ENCODE measurements at regions not wholly inside any gene's neighbourhood (a gene's known extent, or its start where the extent isn't known, plus 50 kb on each side); places are given as distances from the start of the nearest gene placed in this dataset.

- Mint-ChIP-seq H3K4me3 (no peak overlapping the region), H3K27ac (no peak overlapping the region), H3K9me3 (ENCODE audit: insufficient read depth) (no peaks in the 10 kb centered on the region), H3K4me1 (no peaks in the 10 kb centered on the region), H3K27me3 (no peaks in the 10 kb centered on the region)
- ATAC-seq (ENCODE audit: low read depth): no peak
- Histone ChIP-seq H3K79me2 (ENCODE audit: control insufficient read depth, insufficient read depth, low read length) (no peaks in the 10 kb centered on the region), H3K27ac (ENCODE audit: low read length in 2 of 2) (no peak overlapping the region), H2AFZ (ENCODE audit: insufficient read depth, low read depth, low read length, poor library complexity, severe bottlenecking) (no peak overlapping the region), H3K4me3 (ENCODE audit: control extremely low read depth in 1 of 5, extremely low read depth in 1 of 5, insufficient read depth in 1 of 5, low read depth in 2 of 5, low read length in 4 of 5) (no peak overlapping the region), H3K27me3 (replicated peaks in 1 of 4; ENCODE audit: control extremely low read depth in 1 of 4, control insufficient read depth in 3 of 4, insufficient read depth in 4 of 4, low read length in 3 of 4) (no peaks in the 10 kb centered on the region), H3K36me3 (replicated peaks in 1 of 2; ENCODE audit: control extremely low read depth in 1 of 2, control insufficient read depth in 1 of 2, extremely low read depth in 1 of 2, insufficient read depth in 2 of 2, low read length in 1 of 2) (no peaks in the 10 kb centered on the region), H4K20me1 (ENCODE audit: control insufficient read depth, insufficient read depth, low read length, poor library complexity, severe bottlenecking) (no peaks in the 10 kb centered on the region), H3K4me1 (ENCODE audit: control insufficient read depth in 2 of 2, insufficient read depth in 2 of 2, low read length in 2 of 2) (no peaks in the 10 kb centered on the region), H3K9me3 (ENCODE audit: control extremely low read depth in 1 of 3, control insufficient read depth in 2 of 3, insufficient read depth in 1 of 3, low read length in 2 of 3) (no peaks in the 10 kb centered on the region), H3K9ac (ENCODE audit: low read length) (no peak overlapping the region), H3K4me2 (replicated peaks; ENCODE audit: low read depth, low read length, poor library complexity, severe bottlenecking) (no peak overlapping the region)
- WGBS (ENCODE audit: insufficient coverage): 93% methylated on average over 2 of the region's 5 CpGs
- intact Hi-C loops (cut with micrococcal nuclease): no loop called here
- DNase-seq: no peak
- CTCF ChIA-PET: no interaction called here
- no peak for TF ChIP-seq CTCF (IDR thresholded peaks at IDR 0.05)
- no peak for TF ChIP-seq EZH2 (IDR thresholded peaks at IDR 0.05; ENCODE audit: borderline replicate concordance, insufficient read depth, low read depth, low read length, poor library complexity, severe bottlenecking)
- POLR2A ChIA-PET: no interaction called here
Observed at GRCh38 chrX:118174516-118175098, 58.0 kb upstream of the KLHL13 start.

- no peaks in the 10 kb centered on the region for H3K27me3 ChIP-seq (replicated peaks in 1 of 4; ENCODE audit: control extremely low read depth in 1 of 4, control insufficient read depth in 3 of 4, insufficient read depth in 4 of 4, low read length in 3 of 4)
- no peaks in the 10 kb centered on the region for H3K27me3 Mint-ChIP-seq
- no peak overlapping the region for H3K9ac ChIP-seq (ENCODE audit: low read length)
- H4K20me1 ChIP-seq (ENCODE audit: control insufficient read depth, insufficient read depth, low read length, poor library complexity, severe bottlenecking): no peaks in the 10 kb centered on the region
- WGBS (ENCODE audit: insufficient coverage): no CpG with 5 or more reads among the region's 1 CpG
- intact Hi-C loops (cut with micrococcal nuclease): no loop called here
- ChIA-PET CTCF (no interaction called here), POLR2A (no interaction called here)
- no peak overlapping the region for H3K27ac Mint-ChIP-seq
- H3K9me3 Mint-ChIP-seq (ENCODE audit: insufficient read depth): no peaks in the 10 kb centered on the region
- no peaks in the 10 kb centered on the region for H3K4me1 Mint-ChIP-seq
- no peaks in the 10 kb centered on the region for H3K79me2 ChIP-seq (ENCODE audit: control insufficient read depth, insufficient read depth, low read length)
- no peak for TF ChIP-seq CTCF (IDR thresholded peaks at IDR 0.05)
- no peak for TF ChIP-seq EZH2 (IDR thresholded peaks at IDR 0.05; ENCODE audit: borderline replicate concordance, insufficient read depth, low read depth, low read length, poor library complexity, severe bottlenecking)
- H3K4me1 ChIP-seq (ENCODE audit: control insufficient read depth in 2 of 2, insufficient read depth in 2 of 2, low read length in 2 of 2): no peaks in the 10 kb centered on the region
- DNase-seq: no peak
- H2AFZ ChIP-seq (ENCODE audit: insufficient read depth, low read depth, low read length, poor library complexity, severe bottlenecking): no peak overlapping the region
- no peak for ATAC-seq (ENCODE audit: low read depth)
- H3K36me3 ChIP-seq (replicated peaks in 1 of 2; ENCODE audit: control extremely low read depth in 1 of 2, control insufficient read depth in 1 of 2, extremely low read depth in 1 of 2, insufficient read depth in 2 of 2, low read length in 1 of 2): no peaks in the 10 kb centered on the region
- no peak overlapping the region for H3K4me3 ChIP-seq (ENCODE audit: control extremely low read depth in 1 of 5, extremely low read depth in 1 of 5, insufficient read depth in 1 of 5, low read depth in 2 of 5, low read length in 4 of 5)
- H3K27ac ChIP-seq (ENCODE audit: low read length in 2 of 2): no peak overlapping the region
- no peak overlapping the region for H3K4me2 ChIP-seq (replicated peaks; ENCODE audit: low read depth, low read length, poor library complexity, severe bottlenecking)
- no peaks in the 10 kb centered on the region for H3K9me3 ChIP-seq (ENCODE audit: control extremely low read depth in 1 of 3, control insufficient read depth in 2 of 3, insufficient read depth in 1 of 3, low read length in 2 of 3)
- H3K4me3 Mint-ChIP-seq: no peak overlapping the region
Observed at GRCh38 chrX:118177708-118178107, 61.1 kb upstream of the KLHL13 start.

All from B cell (primary cell).